ENCODE measurements at regions not wholly inside any gene's neighbourhood (a gene's known extent, or its start where the extent isn't known, plus 50 kb on each side); places are given as distances from the start of the nearest gene placed in this dataset.
"Not testable (repeated sequence)": the region's sequence is repeated elsewhere in the genome, so short reads cannot be mapped to it uniquely, and the experiment has no call there.

- TF ChIP-seq CTCF, POLR2A (IDR thresholded peaks at IDR 0.05): not testable (repeated sequence)
These were observed 83.1 kb upstream of the IZUMO3 start for GRCh38 chr9:24628809-24629208.
